ENCODE measurements at regions not wholly inside any gene's neighbourhood (a gene's known extent, or its start where the extent isn't known, plus 50 kb on each side); places are given as distances from the start of the nearest gene placed in this dataset.
A peak's percentile ranks its signal among the peaks of the same experiment; 100 is the strongest.
"Not testable (repeated sequence)": the region's sequence is repeated elsewhere in the genome, so short reads cannot be mapped to it uniquely, and the experiment has no call there.

GRCh38 chr9:82052081-82052480, 63.5 kb downstream of the SPATA31D1 start:
- Mint-ChIP-seq H3K27me3 (ENCODE audit: low read depth, poor library complexity) (peaks cover 8% of the 10 kb centered on the region), H3K36me3 (ENCODE audit: low read depth) (no peaks in the 10 kb centered on the region), H3K27ac (no peak overlapping the region), H3K4me3 (no peak overlapping the region), H3K4me1 (no peaks in the 10 kb centered on the region), H3K9me3 (peaks cover 3% of the 10 kb centered on the region)
- TF ChIP-seq, protein P1, sequence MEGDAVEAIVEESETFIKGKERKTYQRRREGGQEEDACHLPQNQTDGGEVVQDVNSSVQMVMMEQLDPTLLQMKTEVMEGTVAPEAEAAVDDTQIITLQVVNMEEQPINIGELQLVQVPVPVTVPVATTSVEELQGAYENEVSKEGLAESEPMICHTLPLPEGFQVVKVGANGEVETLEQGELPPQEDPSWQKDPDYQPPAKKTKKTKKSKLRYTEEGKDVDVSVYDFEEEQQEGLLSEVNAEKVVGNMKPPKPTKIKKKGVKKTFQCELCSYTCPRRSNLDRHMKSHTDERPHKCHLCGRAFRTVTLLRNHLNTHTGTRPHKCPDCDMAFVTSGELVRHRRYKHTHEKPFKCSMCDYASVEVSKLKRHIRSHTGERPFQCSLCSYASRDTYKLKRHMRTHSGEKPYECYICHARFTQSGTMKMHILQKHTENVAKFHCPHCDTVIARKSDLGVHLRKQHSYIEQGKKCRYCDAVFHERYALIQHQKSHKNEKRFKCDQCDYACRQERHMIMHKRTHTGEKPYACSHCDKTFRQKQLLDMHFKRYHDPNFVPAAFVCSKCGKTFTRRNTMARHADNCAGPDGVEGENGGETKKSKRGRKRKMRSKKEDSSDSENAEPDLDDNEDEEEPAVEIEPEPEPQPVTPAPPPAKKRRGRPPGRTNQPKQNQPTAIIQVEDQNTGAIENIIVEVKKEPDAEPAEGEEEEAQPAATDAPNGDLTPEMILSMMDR (IDR thresholded peaks at IDR 0.05) = no peak
- no peak for DNase-seq

GRCh38 chr9:82054264-82055015, 65.9 kb downstream of the SPATA31D1 start:
- Mint-ChIP-seq H3K36me3 (ENCODE audit: low read depth) (no peaks in the 10 kb centered on the region), H3K4me1 (peaks cover 10% of the 10 kb centered on the region), H3K27ac (no peak overlapping the region), H3K9me3 (peaks cover 3% of the 10 kb centered on the region), H3K27me3 (ENCODE audit: low read depth, poor library complexity) (peaks cover 8% of the 10 kb centered on the region), H3K4me3 (no peak overlapping the region)
- TF ChIP-seq, protein P1 (IDR thresholded peaks at IDR 0.05) = no peak
- no peak for DNase-seq

GRCh38 chr9:82057805-82058204, 69.2 kb downstream of the SPATA31D1 start:
- H3K27me3 Mint-ChIP-seq (ENCODE audit: low read depth, poor library complexity) = peaks cover 5% of the 10 kb centered on the region
- no peak overlapping the region for H3K4me3 Mint-ChIP-seq
- DNase-seq = no peak
- TF ChIP-seq, protein P1 (IDR thresholded peaks at IDR 0.05) = no peak
- peaks cover 20% of the 10 kb centered on the region for H3K4me1 Mint-ChIP-seq
- no peak overlapping the region for H3K27ac Mint-ChIP-seq
- peaks cover 3% of the 10 kb centered on the region for H3K9me3 Mint-ChIP-seq
- no peaks in the 10 kb centered on the region for H3K36me3 Mint-ChIP-seq (ENCODE audit: low read depth)

DNA sequence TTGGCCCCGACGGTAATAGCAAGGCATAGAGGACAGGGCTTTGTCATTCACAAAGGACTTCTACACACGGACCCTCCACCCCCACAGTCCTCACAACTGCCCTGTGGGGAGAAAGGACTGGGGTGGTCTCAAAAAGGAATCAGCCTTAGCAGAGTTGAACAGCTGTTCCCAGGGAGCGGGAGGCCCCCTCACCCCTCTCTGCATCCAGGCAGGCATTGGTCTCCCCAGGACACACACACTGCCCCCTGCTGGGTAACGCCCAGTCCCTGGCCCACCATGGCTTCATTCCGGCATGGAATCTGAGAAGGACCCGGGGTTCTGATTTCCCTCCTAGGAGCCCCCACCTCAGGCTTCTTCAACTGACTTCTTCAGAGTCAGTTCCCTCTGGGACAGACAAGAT, 73.2 kb downstream of the SPATA31D1 start:
- peaks cover 21% of the 10 kb centered on the region for H3K4me1 Mint-ChIP-seq
- DNase-seq; H3K4me3 Mint-ChIP-seq; H3K36me3 Mint-ChIP-seq (ENCODE audit: low read depth); H3K27me3 Mint-ChIP-seq (ENCODE audit: low read depth, poor library complexity); H3K9me3 Mint-ChIP-seq: not testable (repeated sequence)
- TF ChIP-seq, protein P1 (IDR thresholded peaks at IDR 0.05) = peak; percentile 8
- peak overlapping the region; percentile 62 for H3K27ac Mint-ChIP-seq

GRCh38 chr9:82062245-82062644, 73.7 kb downstream of the SPATA31D1 start:
- no peaks in the 10 kb centered on the region for H3K9me3 Mint-ChIP-seq
- H3K27me3 Mint-ChIP-seq (ENCODE audit: low read depth, poor library complexity) = peaks cover 5% of the 10 kb centered on the region
- TF ChIP-seq, protein P1 (IDR thresholded peaks at IDR 0.05) = no peak
- H3K4me1 Mint-ChIP-seq = peaks cover 21% of the 10 kb centered on the region
- no peaks in the 10 kb centered on the region for H3K36me3 Mint-ChIP-seq (ENCODE audit: low read depth)
- no peak overlapping the region for H3K4me3 Mint-ChIP-seq
- H3K27ac Mint-ChIP-seq = peak overlapping the region; percentile 62
- DNase-seq = no peak
